GM12878 (cell line): ENCODE measurements at regions not wholly inside any gene's neighbourhood (a gene's known extent, or its start where the extent isn't known, plus 50 kb on each side); places are given as distances from the start of the nearest gene placed in this dataset.

ENCODE experiments used
- ATAC-seq: fragments of 200-7000 bp; cut with Tn5 transposase; 3 replicates; pipeline ENCODE4 v1.9.1; 2020; ENCODE audit warnings: mild to moderate bottlenecking, moderate library complexity
- BruUV-seq: library from RNA; stranded (reverse); fragments of 400-500 nt; replicated peaks from 2 replicates; lab custom pipeline; 2021; lab: Mats Ljungman, UMichigan
- CTCF ChIA-PET: fragments of 300-600 bp; sonication (Branson Sonifier 250); formaldehyde crosslinking; extraction: SDS; loops from one replicate; lab custom pipeline; 2021; ENCODE audit warnings: inconsistent platforms; lab: Yijun Ruan, JAX
- POLR2A ChIA-PET: fragments of 350-600 bp; formaldehyde crosslinking; extraction: SDS; loops from one replicate; lab custom pipeline; 2021; ENCODE audit warnings: inconsistent platforms; lab: Charles Lee
- RAD21 ChIA-PET: fragments of 300-600 bp; sonication (Branson Sonifier 250); formaldehyde crosslinking; loops from one replicate; lab custom pipeline; 2023; ENCODE audit warnings: antibody characterized with exemption; ENCODE audit not compliant: unreplicated experiment; lab: Charles Lee
- SMC1A ChIA-PET: fragments of 300-600 bp; sonication (Branson Sonifier 250); formaldehyde crosslinking; loops from one replicate; lab custom pipeline; 2023; ENCODE audit not compliant: unreplicated experiment, uncharacterized antibody; lab: Charles Lee
- DNase-seq: peaks from one replicate; pipeline ENCODE4 v3.0.0-alpha.2; 2011; ENCODE audit warnings: low read depth, low spot score
- FAIRE-seq: peaks from 3 replicates; lab custom pipeline; 2011; peaks lifted over from hg19 to GRCh38; lab: Jason Lieb, UNC
- H2AFZ ChIP-seq: 2 replicates; pipeline ENCODE4 v1.6.0; 2011; ENCODE audit warnings: low read depth, low read length, control low read depth; ENCODE audit not compliant: control insufficient read depth
- H3K27ac ChIP-seq: 2 replicates; pipeline ENCODE4 v1.5.1; 2011; ENCODE audit warnings: control low read depth; ENCODE audit not compliant: control insufficient read depth, insufficient read depth
- H3K27me3 ChIP-seq, 2 experiments: replicated peaks in 1 of 2; 2 replicates each; pipeline versions ENCODE4 v1.6.0 to v1.6.1; 2011; ENCODE audit warnings: low read length in 1 of 2; ENCODE audit not compliant: control insufficient read depth in 2 of 2, insufficient read depth in 2 of 2
- H3K36me3 ChIP-seq, 2 experiments: 2 replicates each; pipeline ENCODE4 v1.5.1; 2011; ENCODE audit warnings: low read length in 1 of 2; ENCODE audit not compliant: control insufficient read depth in 2 of 2, insufficient read depth in 2 of 2
- H3K4me1 ChIP-seq: 2 replicates; pipeline ENCODE4 v1.6.1; 2011; ENCODE audit warnings: mild to moderate bottlenecking, low read length, moderate library complexity, mixed read lengths; ENCODE audit not compliant: control insufficient read depth, insufficient read depth
- H3K4me2 ChIP-seq: 2 replicates; pipeline ENCODE4 v1.6.0; 2011; ENCODE audit warnings: control low read depth; ENCODE audit not compliant: control insufficient read depth, insufficient read depth
- H3K4me3 ChIP-seq: fragments of 200-600 bp; sonication (generic); 2 replicates; pipeline ENCODE4 v1.5.1; 2016
- H3K79me2 ChIP-seq: 2 replicates; pipeline ENCODE4 v1.6.0; 2011; ENCODE audit warnings: low read length; ENCODE audit not compliant: control insufficient read depth, insufficient read depth
- H3K9ac ChIP-seq: 2 replicates; pipeline ENCODE4 v1.8.0; 2011; ENCODE audit warnings: low read length, control low read depth, mixed read lengths; ENCODE audit not compliant: control insufficient read depth, insufficient read depth
- H3K9me3 ChIP-seq: replicated peaks from 3 replicates; pipeline ENCODE4 v1.5.1; 2011; ENCODE audit warnings: mild to moderate bottlenecking, low read length; ENCODE audit not compliant: control insufficient read depth, insufficient read depth
- H4K20me1 ChIP-seq: 2 replicates; pipeline ENCODE4 v1.6.0; 2011; ENCODE audit not compliant: control insufficient read depth, insufficient read depth
- CUX1 ChIP-seq: IDR thresholded peaks from 2 replicates; pipeline ENCODE4 v1.6.1; 2012; ENCODE audit warnings: improper control_type of control experiment, low read depth, low read length; ENCODE audit not compliant: insufficient replicate concordance
- GABPA ChIP-seq: IDR thresholded peaks from 2 replicates; pipeline ENCODE4 v1.6.1; 2014; ENCODE audit warnings: antibody characterized with exemption, low read depth, mild to moderate bottlenecking, inconsistent platforms
- HDGF ChIP-seq: fragments of 450-650 bp; IDR thresholded peaks from 2 replicates; pipeline ENCODE4 v1.6.1; 2016; ENCODE audit warnings: antibody characterized with exemption
- NFYA ChIP-seq: IDR thresholded peaks from 2 replicates; pipeline ENCODE4 v1.6.1; 2011; ENCODE audit warnings: low read depth, mild to moderate bottlenecking, low read length, improper control_type of control experiment, borderline replicate concordance
- RAD51 ChIP-seq: fragments of 450-650 bp; IDR thresholded peaks from 2 replicates; pipeline ENCODE4 v1.6.1; 2016; ENCODE audit warnings: moderate library complexity, mild to moderate bottlenecking, inconsistent platforms
- SREBF2 ChIP-seq: IDR thresholded peaks from 2 replicates; pipeline ENCODE4 v1.6.1; 2012; ENCODE audit warnings: mild to moderate bottlenecking, low read length
- ZNF207 ChIP-seq: fragments of 450-650 bp; IDR thresholded peaks from 2 replicates; pipeline ENCODE4 v1.6.1; 2014; ENCODE audit warnings: antibody characterized with exemption, mild to moderate bottlenecking, borderline replicate concordance
- ZZZ3 ChIP-seq: IDR thresholded peaks from 2 replicates; pipeline ENCODE4 v1.6.1; 2011; ENCODE audit warnings: low read depth; ENCODE audit not compliant: control insufficient read depth, insufficient read length
- WGBS: methylation state at CpG from one replicate; pipeline ENCODE4 v1.1.6; 2016; ENCODE audit warnings: low lambda C conversion rate; ENCODE audit not compliant: insufficient replicate concordance, insufficient coverage; ENCODE audit errors: missing lambda C conversion rate; 5-methylcytosine and 5-hydroxymethylcytosine counted together
- in situ Hi-C: fragments of 300-500 bp; cut with MboI; formaldehyde crosslinking; loops from 9 replicates; pipeline ENCODE4 v1.14.3; 2018; ENCODE audit warnings: mixed read lengths
- intact Hi-C: fragments of 100-400 bp; cut with micrococcal nuclease; formaldehyde crosslinking; loops from one replicate; pipeline ENCODE4 v1.14.2; 2022; ENCODE audit not compliant: unreplicated experiment

DNA sequence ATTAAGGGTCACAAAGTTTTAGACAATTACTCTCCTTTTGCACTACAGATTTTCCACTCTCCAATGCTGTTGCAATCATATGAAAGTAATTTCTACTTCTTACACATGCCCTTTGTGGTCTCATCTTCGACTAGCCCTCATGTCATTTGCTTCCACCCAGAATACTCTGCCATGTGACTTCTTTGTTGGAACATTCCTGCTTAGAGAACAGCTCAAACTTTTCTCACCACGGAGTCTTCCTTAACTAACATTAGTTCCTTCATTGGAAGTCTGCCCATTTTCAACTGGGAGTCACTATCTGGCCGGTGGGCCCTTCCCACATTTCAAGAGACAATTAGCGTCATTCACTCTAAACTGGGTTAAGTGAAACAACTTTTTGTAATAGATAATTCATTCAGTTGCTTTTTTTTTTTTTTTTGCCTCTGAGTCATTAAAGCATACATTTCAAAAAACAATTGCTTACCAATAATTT is 142.6 kb upstream of the PALMD start (continued):
- TF ChIP-seq NFYA (no peak), ZNF207 (no peak), CUX1 (no peak), HDGF (no peak)

- SMC1A ChIA-PET = no interaction called here
- Histone ChIP-seq H2AFZ (no peak overlapping the region), H3K4me2 (no peak overlapping the region), H3K79me2 (no peaks in the 10 kb centered on the region), H3K9ac (no peak overlapping the region), H4K20me1 (no peaks in the 10 kb centered on the region), H3K4me1 (no peaks in the 10 kb centered on the region), H3K4me3 (no peak overlapping the region), H3K9me3 (no peaks in the 10 kb centered on the region), H3K27me3 (no peaks in the 10 kb centered on the region), H3K27ac (no peak overlapping the region), H3K36me3 (no peaks in the 10 kb centered on the region)
- FAIRE-seq = no peak
- DNase-seq = no peak
- intact Hi-C loops (no loop called here), in situ Hi-C loops (no loop called here)
- RAD21 ChIA-PET = no interaction called here
- CTCF ChIA-PET = interaction anchor here (1.7 kb wide), 1 partner anchor 27 kb away, joined by 6 read pairs; no protein-coding TSS in a partner anchor
- 35% methylated on average over 3 of the region's 3 CpGs for WGBS
- TF ChIP-seq GABPA (no peak), SREBF2 (no peak), ZZZ3 (no peak), RAD51 (no peak), CUX1 (no peak)
- POLR2A ChIA-PET = no interaction called here
- BruUV-seq = no TSS peak
- ATAC-seq = no peak
These were observed 141.6 kb upstream of the PALMD start for GRCh38 chr1:99504287-99504686.
